Calu3 (cell line): ENCODE measurements at regions not wholly inside any gene's neighbourhood (a gene's known extent, or its start where the extent isn't known, plus 50 kb on each side); places are given as distances from the start of the nearest gene placed in this dataset.
"Not testable (repeated sequence)": the region's sequence is repeated elsewhere in the genome, so short reads cannot be mapped to it uniquely, and the experiment has no call there.

ENCODE experiments used
- BruUV-seq: library from RNA; stranded (reverse); fragments of 400-500 nt; replicated peaks from 2 replicates; lab custom pipeline; 2021; lab: Mats Ljungman, UMichigan
- CTCF ChIA-PET: fragments of 300-600 bp; sonication (Branson Sonifier 250); formaldehyde crosslinking; loops from one replicate; lab custom pipeline; 2022; ENCODE audit warnings: antibody characterized with exemption; lab: Charles Lee
- DNase-seq: peaks from one replicate; pipeline ENCODE4 v3.0.0; 2022
- H3K27ac Mint-ChIP-seq: one replicate; pipeline ENCODE4 v1.8.0; 2022; ENCODE audit warnings: mixed read lengths; ENCODE audit not compliant: unreplicated experiment
- H3K27me3 Mint-ChIP-seq: one replicate; pipeline ENCODE4 v1.8.0; 2022; ENCODE audit warnings: mixed read lengths; ENCODE audit not compliant: unreplicated experiment
- H3K36me3 Mint-ChIP-seq: one replicate; pipeline ENCODE4 v1.8.0; 2022; ENCODE audit warnings: mild to moderate bottlenecking, moderate library complexity, mixed read lengths; ENCODE audit not compliant: insufficient read depth, unreplicated experiment
- H3K4me1 Mint-ChIP-seq: one replicate; pipeline ENCODE4 v1.8.0; 2022; ENCODE audit warnings: mild to moderate bottlenecking, low read depth, mixed read lengths; ENCODE audit not compliant: unreplicated experiment
- H3K4me3 Mint-ChIP-seq: one replicate; pipeline ENCODE4 v1.8.0; 2022; ENCODE audit warnings: mild to moderate bottlenecking, low read depth, moderate library complexity, mixed read lengths; ENCODE audit not compliant: unreplicated experiment
- H3K9me3 Mint-ChIP-seq: one replicate; pipeline ENCODE4 v1.8.0; 2022; ENCODE audit warnings: low read depth, mixed read lengths; ENCODE audit not compliant: unreplicated experiment
- CTCF ChIP-seq: fragments of 200-600 bp; IDR thresholded peaks from one replicate; pipeline ENCODE4 v1.8.0; 2022; ENCODE audit warnings: antibody characterized with exemption; ENCODE audit not compliant: unreplicated experiment
- intact Hi-C: fragments of 100-400 bp; cut with micrococcal nuclease; formaldehyde crosslinking; loops from one replicate; pipeline ENCODE4 v1.10.0; 2022; ENCODE audit not compliant: unreplicated experiment

DNA sequence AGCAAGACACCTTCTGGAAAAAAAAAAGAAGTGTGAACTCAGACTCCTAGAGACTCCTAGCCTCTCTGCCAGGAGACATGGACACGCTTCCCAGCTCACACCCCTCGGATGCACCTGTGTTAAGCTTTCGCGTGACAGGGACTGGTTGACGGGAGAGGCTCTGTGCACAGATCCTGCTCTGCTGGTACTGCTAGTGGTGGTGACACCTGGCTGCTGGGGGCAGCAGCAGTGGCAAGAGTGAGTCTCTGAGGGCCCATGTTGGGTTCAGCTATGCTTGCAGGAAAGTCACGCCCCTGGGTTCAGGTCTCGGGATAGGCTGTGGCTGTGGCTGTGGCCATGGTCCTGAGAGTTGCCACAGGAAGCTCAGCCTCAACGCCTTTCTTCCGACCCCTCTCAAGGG lies 81.1 kb downstream of the XRCC2 start:
- Mint-ChIP-seq H3K27ac (no peak overlapping the region), H3K4me3 (no peak overlapping the region), H3K27me3 (no peaks in the 10 kb centered on the region), H3K36me3 (no peaks in the 10 kb centered on the region), H3K9me3 (no peaks in the 10 kb centered on the region), H3K4me1 (no peaks in the 10 kb centered on the region)
- no peak for TF ChIP-seq CTCF
- BruUV-seq: no TSS peak
- DNase-seq: no peak
- intact Hi-C loops: no loop called here
- CTCF ChIA-PET: no interaction called here

DNA sequence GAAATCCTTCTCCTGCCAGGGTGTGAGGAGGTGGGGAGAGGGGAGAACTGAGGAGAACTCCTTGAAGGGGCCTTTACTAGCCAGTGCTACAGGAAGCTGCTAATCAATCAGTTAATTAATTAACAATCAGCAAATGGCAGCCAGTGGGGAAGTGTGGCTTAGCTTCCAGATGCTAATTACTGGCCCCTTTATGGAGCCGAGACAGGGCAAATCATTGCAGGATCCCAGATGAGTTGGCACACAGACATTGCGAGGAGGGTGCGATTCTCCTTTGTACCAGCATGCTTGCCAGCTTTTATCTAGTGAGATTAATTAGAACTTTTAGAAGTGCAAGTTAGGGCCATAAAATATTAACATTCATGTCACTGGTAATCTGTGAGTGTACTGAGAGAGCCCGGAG lies 84.0 kb downstream of the XRCC2 start:
- Mint-ChIP-seq H3K4me3 (no peak overlapping the region), H3K36me3 (peaks cover 8% of the 10 kb centered on the region), H3K27me3 (no peaks in the 10 kb centered on the region), H3K27ac (no peak overlapping the region), H3K9me3 (peaks cover 3% of the 10 kb centered on the region), H3K4me1 (peaks cover 15% of the 10 kb centered on the region)
- DNase-seq: no peak
- intact Hi-C loops: no loop called here
- TF ChIP-seq CTCF: no peak
- CTCF ChIA-PET: no interaction called here
- BruUV-seq: no TSS peak

GRCh38 chr7:152590481-152590880 lies 85.5 kb downstream of the XRCC2 start:
- Mint-ChIP-seq H3K27ac (no peak overlapping the region), H3K4me3 (no peak overlapping the region), H3K36me3 (peaks cover 8% of the 10 kb centered on the region), H3K27me3 (no peaks in the 10 kb centered on the region), H3K4me1 (peaks cover 15% of the 10 kb centered on the region), H3K9me3 (peaks cover 3% of the 10 kb centered on the region)
- intact Hi-C loops: no loop called here
- no peak for DNase-seq
- CTCF ChIA-PET: no interaction called here
- no TSS peak for BruUV-seq
- TF ChIP-seq CTCF: no peak

- H3K36me3 Mint-ChIP-seq, CTCF ChIA-PET, BruUV-seq, H3K27ac Mint-ChIP-seq, H3K27me3 Mint-ChIP-seq, H3K4me3 Mint-ChIP-seq, intact Hi-C loops, DNase-seq, H3K9me3 Mint-ChIP-seq: not testable (repeated sequence)
- peaks cover 15% of the 10 kb centered on the region for H3K4me1 Mint-ChIP-seq
Observed at GRCh38 chr7:152589821-152590220, 86.1 kb downstream of the XRCC2 start.

DNA sequence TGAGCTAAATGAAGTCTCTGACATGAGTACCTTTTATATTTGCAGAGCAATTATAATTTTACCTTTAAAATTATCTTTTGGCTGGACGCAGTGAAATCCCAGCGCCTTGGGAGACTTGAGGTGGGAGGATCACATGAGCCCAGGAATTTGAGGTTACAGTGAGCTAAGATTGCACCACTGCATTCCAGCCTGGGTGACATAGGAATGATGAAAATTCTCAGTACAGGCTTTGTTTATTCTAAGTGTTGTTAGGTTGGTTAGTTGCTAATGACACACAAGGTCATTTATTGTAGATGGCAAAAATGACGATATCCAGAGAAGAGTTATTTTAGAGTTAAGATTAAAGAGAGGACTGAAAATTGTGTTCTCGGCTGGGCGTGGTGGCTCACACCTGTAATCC lies 87.6 kb downstream of the XRCC2 start:
- intact Hi-C loops: no loop called here
- CTCF ChIA-PET: interaction anchor here (0.9 kb wide), 1 partner anchor 15 kb away, joined by 3 read pairs; no protein-coding TSS in a partner anchor
- peak; percentile 56 for DNase-seq
- Mint-ChIP-seq H3K4me3 (no peak overlapping the region), H3K9me3 (peaks cover 3% of the 10 kb centered on the region), H3K4me1 (peaks cover 15% of the 10 kb centered on the region), H3K27ac (peak overlapping the region; percentile 97), H3K36me3 (peaks cover 8% of the 10 kb centered on the region), H3K27me3 (no peaks in the 10 kb centered on the region)
- BruUV-seq: no TSS peak
- no peak for TF ChIP-seq CTCF
